ENCODE measurements at regions not wholly inside any gene's neighbourhood (a gene's known extent, or its start where the extent isn't known, plus 50 kb on each side); places are given as distances from the start of the nearest gene placed in this dataset.

- no peaks in the 10 kb centered on the region for H3K4me1 ChIP-seq
- intact Hi-C loops (cut with DNase I) = no loop called here
- no peak for DNase-seq
- H3K36me3 ChIP-seq = no peaks in the 10 kb centered on the region
- no peaks in the 10 kb centered on the region for H3K9me3 ChIP-seq
- TF ChIP-seq CTCF (IDR thresholded peaks at IDR 0.05) = no peak
- TF ChIP-seq POLR2A (IDR thresholded peaks at IDR 0.05) = no peak
- H3K4me3 ChIP-seq = no peak overlapping the region
- 51 to 71% methylated on average over 3 of the region's 3 CpGs for WGBS, 2 donors
- H3K27me3 ChIP-seq = no peaks in the 10 kb centered on the region
- H3K27ac ChIP-seq = no peak overlapping the region
Measured at GRCh38 chr3:39593341-39593740, 125.9 kb downstream of the MOBP start.

- no peak overlapping the region for H3K4me3 ChIP-seq
- no peak overlapping the region for H3K27ac ChIP-seq
- no peaks in the 10 kb centered on the region for H3K4me1 ChIP-seq
- WGBS, 2 donors = 37 to 44% methylated on average over 2 of the region's 2 CpGs
- intact Hi-C loops (cut with DNase I) = no loop called here
- DNase-seq = no peak
- H3K36me3 ChIP-seq = no peaks in the 10 kb centered on the region
- TF ChIP-seq POLR2A (IDR thresholded peaks at IDR 0.05) (no peak), CTCF (IDR thresholded peaks at IDR 0.05) (no peak)
- H3K9me3 ChIP-seq = no peaks in the 10 kb centered on the region
- H3K27me3 ChIP-seq = no peaks in the 10 kb centered on the region
Measured at GRCh38 chr3:39601241-39601640, 133.8 kb downstream of the MOBP start.

DNA sequence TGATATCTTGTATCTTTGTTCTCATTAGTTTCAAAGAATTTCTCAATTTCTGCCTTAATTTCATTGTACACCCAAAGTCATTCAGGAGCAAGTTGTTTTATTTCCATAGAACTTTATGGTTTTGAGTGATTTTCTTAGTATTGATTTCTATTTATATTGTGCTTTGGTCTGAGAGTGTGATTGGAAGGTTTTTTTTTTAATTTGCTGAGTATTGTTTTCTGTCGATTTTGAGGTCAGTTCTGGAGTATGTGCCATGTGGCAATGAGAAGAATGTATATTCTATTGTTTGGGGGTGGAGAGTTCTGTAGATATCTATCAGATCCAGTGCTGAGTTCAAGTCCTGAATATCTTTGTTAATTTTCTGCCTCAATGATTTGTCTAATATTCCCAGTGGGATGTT is 138.4 kb downstream of the MOBP start:
- H3K4me3 ChIP-seq = no peak overlapping the region
- intact Hi-C loops (cut with DNase I) = no loop called here
- no peak for TF ChIP-seq CTCF (IDR thresholded peaks at IDR 0.05)
- TF ChIP-seq POLR2A (IDR thresholded peaks at IDR 0.05) = no peak
- peaks cover 0 to 6% (median 0%) of the 10 kb centered on the region in 4 donors for H3K27me3 ChIP-seq
- no peaks in the 10 kb centered on the region for H3K9me3 ChIP-seq
- no peaks in the 10 kb centered on the region for H3K4me1 ChIP-seq
- H3K27ac ChIP-seq = no peak overlapping the region
- DNase-seq = no peak
- 64 to 67% methylated on average over 1 of the region's 1 CpG for WGBS, 2 donors
- no peaks in the 10 kb centered on the region for H3K36me3 ChIP-seq

GRCh38 chr3:39626198-39626597 is 158.7 kb downstream of the MOBP start:
- Histone ChIP-seq H3K9me3 (peaks cover 0 to 9% (median 8%) of the 10 kb centered on the region in 3 donors), H3K27me3 (no peaks in the 10 kb centered on the region), H3K4me3 (no peak overlapping the region), H3K4me1 (no peaks in the 10 kb centered on the region), H3K27ac (no peak overlapping the region), H3K36me3 (no peaks in the 10 kb centered on the region)
- WGBS, 2 donors = 70 to 81% methylated on average over 1 of the region's 1 CpG
- TF ChIP-seq POLR2A (IDR thresholded peaks at IDR 0.05) (no peak), CTCF (IDR thresholded peaks at IDR 0.05) (no peak)
- intact Hi-C loops (cut with DNase I) = no loop called here
- DNase-seq = no peak

DNA sequence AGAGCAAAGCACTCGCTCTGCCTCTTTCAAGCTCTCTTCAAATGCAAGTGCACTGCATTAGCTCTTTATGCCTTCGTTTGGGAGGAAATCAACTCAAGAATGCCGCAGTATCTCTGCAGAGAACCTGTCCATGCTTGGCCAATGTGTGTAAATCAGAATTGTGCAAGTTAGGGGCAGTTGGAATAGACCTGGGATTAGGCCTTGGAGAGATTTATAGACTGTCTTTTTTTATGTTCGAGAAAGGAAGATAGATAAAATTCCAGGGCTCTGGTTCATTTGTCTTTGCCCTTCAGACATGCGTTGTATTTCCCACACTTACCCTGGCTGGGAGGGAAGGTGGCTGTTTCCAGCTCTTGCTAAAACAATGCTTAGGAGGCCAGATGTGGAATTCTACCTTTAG is 163.7 kb downstream of the MOBP start:
- no peaks in the 10 kb centered on the region for H3K27me3 ChIP-seq
- DNase-seq = no peak
- TF ChIP-seq CTCF (IDR thresholded peaks at IDR 0.05) = no peak
- TF ChIP-seq POLR2A (IDR thresholded peaks at IDR 0.05) = no peak
- WGBS, 2 donors = 46% methylated on average over 5 of the region's 5 CpGs
- H3K36me3 ChIP-seq = no peaks in the 10 kb centered on the region
- H3K9me3 ChIP-seq = peaks cover 0 to 9% (median 8%) of the 10 kb centered on the region in 3 donors
- no peak overlapping the region for H3K4me3 ChIP-seq
- no peaks in the 10 kb centered on the region for H3K4me1 ChIP-seq
- intact Hi-C loops (cut with DNase I) = no loop called here
- H3K27ac ChIP-seq = no peak overlapping the region
